Activated T-cell treated with anti-CD3 and anti-CD28 coated beads, Interleukin-2, amount 50 U/mL, for 72 hours (primary cell): ENCODE measurements at regions not wholly inside any gene's neighbourhood (a gene's known extent, or its start where the extent isn't known, plus 50 kb on each side); places are given as distances from the start of the nearest gene placed in this dataset.
A peak's percentile ranks its signal among the peaks of the same experiment; 100 is the strongest.
"Not testable (repeated sequence)": the region's sequence is repeated elsewhere in the genome, so short reads cannot be mapped to it uniquely, and the experiment has no call there.

Source experiments
- ATAC-seq, 2 donors: fragments of 150-1000 bp; cut with Tn5 transposase; replicated peaks in 1 of 2; 2 replicates each; pipeline ENCODE4 v1.10.0; 2021; ENCODE audit warnings: moderate library complexity in 2 of 2, mild to moderate bottlenecking in 1 of 2
- DNase-seq, 2 donors: peaks; one replicate each; pipeline ENCODE4 v3.0.0; 2021 to 2022; ENCODE audit warnings: mixed read lengths in 1 of 2
- H3K27ac Mint-ChIP-seq: one replicate; pipeline ENCODE4 v1.8.0; 2022; ENCODE audit warnings: mild to moderate bottlenecking, moderate library complexity, mixed read lengths
- H3K27me3 Mint-ChIP-seq: one replicate; pipeline ENCODE4 v1.8.0; 2022; ENCODE audit warnings: low read depth, mixed read lengths
- H3K36me3 Mint-ChIP-seq, 2 donors: one replicate each; pipeline ENCODE4 v1.8.0; 2022; ENCODE audit warnings: mixed read lengths in 2 of 2, mild to moderate bottlenecking in 1 of 2; ENCODE audit not compliant: insufficient read depth in 2 of 2
- H3K4me1 Mint-ChIP-seq: one replicate; pipeline ENCODE4 v1.8.0; 2022; ENCODE audit warnings: low read depth, mixed read lengths
- H3K4me3 Mint-ChIP-seq, 2 donors: one replicate each; pipeline ENCODE4 v1.8.0; 2022; ENCODE audit warnings: mild to moderate bottlenecking in 2 of 2, mixed read lengths in 2 of 2, moderate library complexity in 2 of 2
- H3K9me3 Mint-ChIP-seq, 2 donors: one replicate each; pipeline ENCODE4 v1.8.0; 2022; ENCODE audit warnings: mixed read lengths in 2 of 2

- no peaks in the 10 kb centered on the region for H3K9me3 Mint-ChIP-seq
Measured at GRCh38 chr13:50493683-50494082, 349.8 kb downstream of the DLEU7 start.

DNA sequence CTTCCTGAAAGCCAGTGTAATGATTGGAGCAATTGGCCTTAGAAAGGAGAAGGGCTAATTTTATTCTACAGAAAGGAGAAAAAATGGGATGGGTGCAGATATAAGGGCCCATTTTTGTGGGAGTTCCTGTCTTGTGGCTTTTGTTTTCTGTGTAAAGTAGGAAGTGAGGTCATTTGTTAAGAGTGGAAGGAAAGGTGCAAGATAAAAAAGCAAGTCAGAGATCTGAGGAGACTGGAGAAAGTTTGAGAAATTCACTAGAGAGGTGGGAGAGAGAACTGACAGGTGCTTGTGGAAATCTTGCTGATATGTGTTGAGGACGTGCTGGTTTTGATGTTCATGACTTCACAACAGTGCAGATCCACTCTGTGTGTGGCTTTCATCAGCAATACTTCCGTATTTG, 349.4 kb downstream of the DLEU7 start:
- H3K9me3 Mint-ChIP-seq = no peaks in the 10 kb centered on the region
- no peak for DNase-seq
- no peaks in the 10 kb centered on the region for H3K4me1 Mint-ChIP-seq
- no peak overlapping the region for H3K4me3 Mint-ChIP-seq
- H3K27me3 Mint-ChIP-seq = no peaks in the 10 kb centered on the region
- no peak for ATAC-seq
- H3K27ac Mint-ChIP-seq = no peak overlapping the region
- no peaks in the 10 kb centered on the region for H3K36me3 Mint-ChIP-seq

More at GRCh38 chr13:50493683-50494082, 349.8 kb downstream of the DLEU7 start:
- Mint-ChIP-seq H3K27ac (no peak overlapping the region), H3K4me3 (no peak overlapping the region), H3K4me1 (no peaks in the 10 kb centered on the region), H3K36me3 (no peaks in the 10 kb centered on the region), H3K27me3 (no peaks in the 10 kb centered on the region)
- no peak for ATAC-seq
- DNase-seq = no peak

DNA sequence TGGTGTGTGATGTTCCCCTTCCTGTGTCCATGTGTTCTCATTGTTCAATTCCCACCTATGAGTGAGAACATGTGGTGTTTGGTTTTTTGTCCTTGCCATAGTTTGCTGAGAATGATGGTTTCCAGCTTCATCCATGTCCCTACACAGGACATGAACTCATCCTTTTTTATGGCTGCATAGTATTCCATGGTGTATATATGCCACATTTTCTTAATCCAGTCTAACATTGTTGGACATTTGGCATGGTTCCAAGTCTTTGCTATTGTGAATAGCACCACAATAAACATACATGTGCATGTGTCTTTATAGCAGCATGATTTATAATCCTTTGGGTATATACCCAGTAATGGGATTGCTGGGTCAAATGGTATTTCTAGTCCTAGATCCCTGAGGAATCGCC, 340.3 kb downstream of the DLEU7 start:
- ATAC-seq, H3K36me3 Mint-ChIP-seq, H3K4me1 Mint-ChIP-seq, H3K9me3 Mint-ChIP-seq, H3K4me3 Mint-ChIP-seq, DNase-seq, H3K27ac Mint-ChIP-seq, H3K27me3 Mint-ChIP-seq: not testable (repeated sequence)

- DNase-seq (no peak), ATAC-seq (no peak)
- Mint-ChIP-seq H3K9me3 (peaks cover 0 to 4% of the 10 kb centered on the region in 2 donors), H3K27ac (no peak overlapping the region), H3K4me1 (no peaks in the 10 kb centered on the region), H3K4me3 (no peak overlapping the region), H3K27me3 (no peaks in the 10 kb centered on the region), H3K36me3 (peaks cover 1 to 3% of the 10 kb centered on the region in 2 donors)
Measured at GRCh38 chr13:50509167-50509566, 334.3 kb downstream of the DLEU7 start.

GRCh38 chr13:50509771-50510441, 333.6 kb downstream of the DLEU7 start:
- DNase-seq = no peak
- H3K4me3 Mint-ChIP-seq = no peak overlapping the region
- H3K9me3 Mint-ChIP-seq = peaks cover 0 to 4% of the 10 kb centered on the region in 2 donors
- no peak for ATAC-seq
- peaks cover 1 to 3% of the 10 kb centered on the region in 2 donors for H3K36me3 Mint-ChIP-seq
- no peak overlapping the region for H3K27ac Mint-ChIP-seq
- H3K4me1 Mint-ChIP-seq = no peaks in the 10 kb centered on the region
- H3K27me3 Mint-ChIP-seq = no peaks in the 10 kb centered on the region

GRCh38 chr13:50510885-50511545, 332.5 kb downstream of the DLEU7 start:
- not testable (repeated sequence) for H3K27ac Mint-ChIP-seq, H3K4me3 Mint-ChIP-seq, DNase-seq, H3K36me3 Mint-ChIP-seq, ATAC-seq, H3K4me1 Mint-ChIP-seq, H3K9me3 Mint-ChIP-seq, H3K27me3 Mint-ChIP-seq

- Mint-ChIP-seq H3K36me3 (peaks cover 1 to 3% of the 10 kb centered on the region in 2 donors), H3K4me1 (no peaks in the 10 kb centered on the region), H3K27me3 (no peaks in the 10 kb centered on the region), H3K27ac (no peak overlapping the region), H3K4me3 (no peak overlapping the region), H3K9me3 (peaks cover 0 to 4% of the 10 kb centered on the region in 2 donors)
- DNase-seq (no peak), ATAC-seq (no peak)
Measured at GRCh38 chr13:50511877-50512341, 331.6 kb downstream of the DLEU7 start.

GRCh38 chr13:50512474-50513299, 330.8 kb downstream of the DLEU7 start:
- H3K9me3 Mint-ChIP-seq = peaks cover 0 to 3% of the 10 kb centered on the region in 2 donors
- no peaks in the 10 kb centered on the region for H3K27me3 Mint-ChIP-seq
- DNase-seq (peak; percentile 39 to 40), ATAC-seq (peak; percentile 67 to 75)
- H3K4me3 Mint-ChIP-seq = no peak overlapping the region
- H3K4me1 Mint-ChIP-seq = no peaks in the 10 kb centered on the region
- H3K27ac Mint-ChIP-seq = no peak overlapping the region
- peaks cover under 1 to 2% of the 10 kb centered on the region in 2 donors for H3K36me3 Mint-ChIP-seq

- Mint-ChIP-seq H3K9me3 (no peaks in the 10 kb centered on the region), H3K27me3 (no peaks in the 10 kb centered on the region), H3K27ac (no peak overlapping the region), H3K4me1 (no peaks in the 10 kb centered on the region), H3K36me3 (no peaks in the 10 kb centered on the region), H3K4me3 (no peak overlapping the region)
- ATAC-seq = no peak
- no peak for DNase-seq
Measured at GRCh38 chr13:50513300-50513877, 330.1 kb downstream of the DLEU7 start.

DNA sequence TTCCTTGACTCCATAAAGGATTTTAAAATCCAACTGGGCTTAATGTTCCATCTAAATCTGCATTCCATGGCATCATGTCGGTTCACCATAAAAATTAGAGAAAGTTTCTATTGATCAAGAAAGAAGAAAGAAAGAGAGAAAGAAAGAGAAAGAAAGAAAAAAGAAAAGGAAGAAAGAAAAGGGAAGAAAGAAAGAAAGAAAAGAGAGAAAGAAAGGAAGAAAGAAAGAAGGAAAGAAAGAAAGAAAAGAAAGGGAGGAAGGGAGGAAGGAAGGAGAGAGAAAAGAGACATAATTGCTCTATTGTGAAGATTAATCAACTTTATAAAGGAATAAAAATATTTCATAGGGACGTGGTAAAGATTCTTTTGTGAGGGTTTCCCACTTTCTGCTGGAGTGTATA, 329.2 kb downstream of the DLEU7 start:
- Mint-ChIP-seq H3K4me1 (no peaks in the 10 kb centered on the region), H3K36me3 (no peaks in the 10 kb centered on the region), H3K4me3 (no peak overlapping the region), H3K27me3 (no peaks in the 10 kb centered on the region), H3K9me3 (no peaks in the 10 kb centered on the region), H3K27ac (no peak overlapping the region)
- DNase-seq (no peak), ATAC-seq (no peak)

GRCh38 chr13:50518131-50518530, 325.4 kb downstream of the DLEU7 start:
- H3K9me3 Mint-ChIP-seq = no peaks in the 10 kb centered on the region
- no peaks in the 10 kb centered on the region for H3K27me3 Mint-ChIP-seq
- no peaks in the 10 kb centered on the region for H3K36me3 Mint-ChIP-seq
- H3K4me1 Mint-ChIP-seq = no peaks in the 10 kb centered on the region
- DNase-seq (no peak), ATAC-seq (no peak)
- H3K27ac Mint-ChIP-seq = no peak overlapping the region
- no peak overlapping the region for H3K4me3 Mint-ChIP-seq

GRCh38 chr13:50518781-50519201, 324.7 kb downstream of the DLEU7 start:
- no peak for ATAC-seq
- Mint-ChIP-seq H3K27ac (no peak overlapping the region), H3K4me1 (no peaks in the 10 kb centered on the region)

GRCh38 chr13:50519866-50520265, 323.6 kb downstream of the DLEU7 start:
- Mint-ChIP-seq H3K4me3 (no peak overlapping the region), H3K36me3 (no peaks in the 10 kb centered on the region), H3K9me3 (no peaks in the 10 kb centered on the region), H3K27ac (no peak overlapping the region), H3K4me1 (no peaks in the 10 kb centered on the region), H3K27me3 (no peaks in the 10 kb centered on the region)
- ATAC-seq = no peak
- no peak for DNase-seq

More at GRCh38 chr13:50518781-50519201, 324.7 kb downstream of the DLEU7 start:
- Mint-ChIP-seq H3K9me3 (no peaks in the 10 kb centered on the region), H3K4me3 (no peak overlapping the region), H3K27me3 (no peaks in the 10 kb centered on the region), H3K36me3 (no peaks in the 10 kb centered on the region)
- no peak for DNase-seq
